ENCODE measurements at regions not wholly inside any gene's neighbourhood (a gene's known extent, or its start where the extent isn't known, plus 50 kb on each side); places are given as distances from the start of the nearest gene placed in this dataset.

- no peak overlapping the region for H4K91ac ChIP-seq (ENCODE audit: low read depth, low read length)
Observed at GRCh38 chr2:181367411-181367810, 89.8 kb upstream of the ITGA4 start.

GRCh38 chr2:181367906-181368435 is 89.2 kb upstream of the ITGA4 start:
- Histone ChIP-seq H3K23ac (ENCODE audit: low read length) (no peak overlapping the region), H3K9ac (ENCODE audit: low read length) (no peak overlapping the region), H4K91ac (ENCODE audit: low read depth, low read length) (no peak overlapping the region), H3K27me3 (ENCODE audit: insufficient read depth, low read length) (no peaks in the 10 kb centered on the region), H3K79me2 (ENCODE audit: control insufficient read depth, insufficient read depth, low read length, poor library complexity) (no peaks in the 10 kb centered on the region), H3K4me3 (ENCODE audit: low read depth, low read length) (no peak overlapping the region), H2BK12ac (ENCODE audit: low read length) (no peak overlapping the region), H3K9me3 (ENCODE audit: insufficient read depth, low read depth, low read length) (no peaks in the 10 kb centered on the region), H3K27ac (ENCODE audit: low read depth, low read length) (no peak overlapping the region), H3K4ac (ENCODE audit: low read depth, low read length) (no peak overlapping the region), H4K8ac (ENCODE audit: low read depth, low read length) (no peak overlapping the region), H2BK120ac (ENCODE audit: insufficient read depth, low read length, poor library complexity) (no peak overlapping the region), H3K14ac (ENCODE audit: low read length) (no peak overlapping the region), H3K36me3 (ENCODE audit: control insufficient read depth in 1 of 2, insufficient read depth in 2 of 2, low read length in 2 of 2) (no peaks in the 10 kb centered on the region), H2AFZ (ENCODE audit: insufficient read depth, low read length, poor library complexity) (no peak overlapping the region), H2BK5ac (ENCODE audit: low read depth, low read length, poor library complexity) (no peak overlapping the region), H3K79me1 (ENCODE audit: low read length) (no peaks in the 10 kb centered on the region), H4K12ac (ENCODE audit: low read depth, low read length) (no peak overlapping the region), H3K4me2 (ENCODE audit: low read length) (no peak overlapping the region), H3K18ac (ENCODE audit: low read length) (no peak overlapping the region), H2AK5ac (ENCODE audit: low read length) (no peak overlapping the region), H3K4me1 (ENCODE audit: control insufficient read depth in 1 of 2, insufficient read depth in 2 of 2, low read length in 2 of 2) (peaks cover 0 to 4% of the 10 kb centered on the region in 2 experiments)
- WGBS (ENCODE audit: extremely low coverage, insufficient coverage, insufficient read length) = no CpG with 5 or more reads among the region's 2 CpGs
- no peak for DNase-seq

More at GRCh38 chr2:181367411-181367810, 89.8 kb upstream of the ITGA4 start:
- Histone ChIP-seq H3K4me2 (ENCODE audit: low read length) (no peak overlapping the region), H3K4ac (ENCODE audit: low read depth, low read length) (no peak overlapping the region), H3K36me3 (ENCODE audit: control insufficient read depth in 1 of 2, insufficient read depth in 2 of 2, low read length in 2 of 2) (no peaks in the 10 kb centered on the region), H3K23ac (ENCODE audit: low read length) (no peak overlapping the region), H2AK5ac (ENCODE audit: low read length) (no peak overlapping the region), H2BK5ac (ENCODE audit: low read depth, low read length, poor library complexity) (no peak overlapping the region), H3K14ac (ENCODE audit: low read length) (no peak overlapping the region), H3K4me1 (ENCODE audit: control insufficient read depth in 1 of 2, insufficient read depth in 2 of 2, low read length in 2 of 2) (peaks cover 0 to 2% of the 10 kb centered on the region in 2 experiments), H4K8ac (ENCODE audit: low read depth, low read length) (no peak overlapping the region), H4K12ac (ENCODE audit: low read depth, low read length) (no peak overlapping the region), H3K79me2 (ENCODE audit: control insufficient read depth, insufficient read depth, low read length, poor library complexity) (no peaks in the 10 kb centered on the region), H3K18ac (ENCODE audit: low read length) (no peak overlapping the region), H2BK12ac (ENCODE audit: low read length) (no peak overlapping the region), H3K9me3 (ENCODE audit: insufficient read depth, low read depth, low read length) (no peaks in the 10 kb centered on the region), H3K27me3 (ENCODE audit: insufficient read depth, low read length) (no peaks in the 10 kb centered on the region), H3K79me1 (ENCODE audit: low read length) (no peaks in the 10 kb centered on the region), H2BK120ac (ENCODE audit: insufficient read depth, low read length, poor library complexity) (no peak overlapping the region), H3K4me3 (ENCODE audit: low read depth, low read length) (no peak overlapping the region), H3K27ac (ENCODE audit: low read depth, low read length) (no peak overlapping the region), H3K9ac (ENCODE audit: low read length) (no peak overlapping the region), H2AFZ (ENCODE audit: insufficient read depth, low read length, poor library complexity) (no peak overlapping the region)
- no CpG with 5 or more reads among the region's 3 CpGs for WGBS (ENCODE audit: extremely low coverage, insufficient coverage, insufficient read length)
- no peak for DNase-seq

- Histone ChIP-seq H2AK5ac (ENCODE audit: low read length) (no peak overlapping the region), H4K8ac (ENCODE audit: low read depth, low read length) (no peak overlapping the region), H3K79me1 (ENCODE audit: low read length) (no peaks in the 10 kb centered on the region), H3K18ac (ENCODE audit: low read length) (no peak overlapping the region), H3K4ac (ENCODE audit: low read depth, low read length) (no peak overlapping the region), H4K91ac (ENCODE audit: low read depth, low read length) (no peak overlapping the region), H2BK120ac (ENCODE audit: insufficient read depth, low read length, poor library complexity) (no peak overlapping the region), H3K23ac (ENCODE audit: low read length) (no peak overlapping the region), H3K27me3 (ENCODE audit: insufficient read depth, low read length) (no peaks in the 10 kb centered on the region), H3K36me3 (ENCODE audit: control insufficient read depth in 1 of 2, insufficient read depth in 2 of 2, low read length in 2 of 2) (no peaks in the 10 kb centered on the region), H2BK12ac (ENCODE audit: low read length) (no peak overlapping the region), H3K9me3 (ENCODE audit: insufficient read depth, low read depth, low read length) (no peaks in the 10 kb centered on the region), H3K4me3 (ENCODE audit: low read depth, low read length) (no peak overlapping the region), H3K27ac (ENCODE audit: low read depth, low read length) (no peak overlapping the region), H3K14ac (ENCODE audit: low read length) (no peak overlapping the region), H3K4me1 (ENCODE audit: control insufficient read depth in 1 of 2, insufficient read depth in 2 of 2, low read length in 2 of 2) (peaks cover 0 to 5% of the 10 kb centered on the region in 2 experiments), H2AFZ (ENCODE audit: insufficient read depth, low read length, poor library complexity) (no peak overlapping the region), H3K9ac (ENCODE audit: low read length) (no peak overlapping the region), H4K12ac (ENCODE audit: low read depth, low read length) (no peak overlapping the region), H3K79me2 (ENCODE audit: control insufficient read depth, insufficient read depth, low read length, poor library complexity) (no peaks in the 10 kb centered on the region), H2BK5ac (ENCODE audit: low read depth, low read length, poor library complexity) (no peak overlapping the region), H3K4me2 (ENCODE audit: low read length) (no peak overlapping the region)
- WGBS (ENCODE audit: extremely low coverage, insufficient coverage, insufficient read length) = no CpG with 5 or more reads among the region's 3 CpGs
- DNase-seq = no peak
Observed at GRCh38 chr2:181370126-181370525, 87.1 kb upstream of the ITGA4 start.

- Histone ChIP-seq H3K9me3 (ENCODE audit: insufficient read depth, low read depth, low read length) (no peaks in the 10 kb centered on the region), H3K18ac (ENCODE audit: low read length) (no peak overlapping the region), H3K4me3 (ENCODE audit: low read depth, low read length) (no peak overlapping the region), H2AK5ac (ENCODE audit: low read length) (no peak overlapping the region), H4K12ac (ENCODE audit: low read depth, low read length) (no peak overlapping the region), H3K36me3 (ENCODE audit: control insufficient read depth in 1 of 2, insufficient read depth in 2 of 2, low read length in 2 of 2) (no peaks in the 10 kb centered on the region), H2BK5ac (ENCODE audit: low read depth, low read length, poor library complexity) (peak overlapping the region; percentile 46), H2AFZ (ENCODE audit: insufficient read depth, low read length, poor library complexity) (no peak overlapping the region), H2BK12ac (ENCODE audit: low read length) (no peak overlapping the region), H3K79me2 (ENCODE audit: control insufficient read depth, insufficient read depth, low read length, poor library complexity) (no peaks in the 10 kb centered on the region), H3K27ac (ENCODE audit: low read depth, low read length) (peak overlapping the region; percentile 3), H4K91ac (ENCODE audit: low read depth, low read length) (no peak overlapping the region), H3K27me3 (ENCODE audit: insufficient read depth, low read length) (no peaks in the 10 kb centered on the region), H3K79me1 (ENCODE audit: low read length) (no peaks in the 10 kb centered on the region), H4K8ac (ENCODE audit: low read depth, low read length) (no peak overlapping the region), H2BK120ac (ENCODE audit: insufficient read depth, low read length, poor library complexity) (no peak overlapping the region), H3K4ac (ENCODE audit: low read depth, low read length) (no peak overlapping the region), H3K14ac (ENCODE audit: low read length) (no peak overlapping the region), H3K4me2 (ENCODE audit: low read length) (no peak overlapping the region), H3K4me1 (ENCODE audit: control insufficient read depth in 1 of 2, insufficient read depth in 2 of 2, low read length in 2 of 2) (peaks cover 0 to 5% of the 10 kb centered on the region in 2 experiments), H3K9ac (ENCODE audit: low read length) (no peak overlapping the region), H3K23ac (ENCODE audit: low read length) (no peak overlapping the region)
- no peak for DNase-seq
- no CpG with 5 or more reads among the region's 2 CpGs for WGBS (ENCODE audit: extremely low coverage, insufficient coverage, insufficient read length)
Observed at GRCh38 chr2:181371195-181371594, 86.0 kb upstream of the ITGA4 start.
